Right renal cortex interstitium (tissue), 3 donors: ENCODE measurements at regions not wholly inside any gene's neighbourhood (a gene's known extent, or its start where the extent isn't known, plus 50 kb on each side); places are given as distances from the start of the nearest gene placed in this dataset.

Experiments
- DNase-seq, 3 donors: peaks; one replicate each; pipeline ENCODE4 v3.0.0-alpha.2; 2013; ENCODE audit warnings: low read depth in 3 of 3, low spot score in 2 of 3

DNA sequence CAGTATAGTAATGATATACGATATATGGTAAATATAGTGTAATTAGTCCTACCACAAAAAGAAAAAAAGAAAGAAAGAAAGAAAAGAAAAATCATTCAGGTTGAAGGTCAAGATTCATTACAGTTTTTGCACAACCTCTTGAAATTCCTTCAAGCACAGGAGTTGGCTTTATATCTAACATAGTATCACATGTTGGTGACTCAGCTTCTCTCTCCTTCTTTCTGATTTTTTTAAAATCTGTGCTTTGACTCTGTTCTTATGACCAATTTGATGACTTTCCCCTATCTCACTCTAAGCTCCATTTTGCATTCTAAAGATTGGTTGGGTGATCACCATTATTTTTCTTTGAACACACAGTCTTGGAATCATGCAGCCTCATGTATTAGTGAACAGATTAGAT, 148.2 kb upstream of the COL11A1 start:
- no peak for DNase-seq

DNA sequence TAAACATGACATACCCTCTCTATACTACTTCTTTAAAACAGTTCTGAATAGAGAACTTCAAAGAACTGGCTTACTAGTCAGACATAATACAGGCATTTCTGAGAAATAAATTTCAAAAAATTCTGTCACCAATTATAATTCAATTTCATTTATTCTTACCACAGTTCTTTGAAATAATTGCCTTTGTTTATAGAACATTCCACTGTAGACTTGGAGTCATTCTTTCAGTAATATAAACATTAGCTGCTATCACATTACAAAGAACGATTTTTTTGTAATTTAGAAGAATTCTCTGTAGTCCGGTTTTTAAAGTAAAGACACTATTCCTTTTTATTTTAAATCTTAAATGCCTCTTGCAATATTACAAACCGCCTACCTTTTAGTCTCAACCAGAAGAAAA, 146.4 kb upstream of the COL11A1 start:
- DNase-seq, result no peak

DNA sequence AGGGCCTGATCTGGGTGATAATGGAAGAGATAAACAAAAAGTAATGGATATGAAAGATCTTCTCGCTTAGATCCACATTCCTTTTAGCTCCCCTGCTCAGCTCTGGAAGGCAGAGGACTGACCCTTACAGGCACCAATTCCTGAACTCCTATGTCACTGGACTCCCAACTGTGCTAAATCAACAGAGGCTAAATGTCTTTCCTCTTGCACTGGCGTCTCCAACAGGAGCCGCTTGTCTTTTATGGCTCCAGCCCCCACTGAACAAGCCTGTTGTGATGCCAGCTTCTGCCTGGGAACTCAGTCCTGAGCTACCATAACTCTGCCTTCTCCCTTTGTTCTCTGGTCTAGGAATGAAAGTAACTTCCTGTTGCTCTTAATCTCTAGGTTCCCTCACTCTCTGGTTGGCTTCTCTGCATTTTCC, 142.1 kb upstream of the COL11A1 start:
- DNase-seq, result no peak

DNA sequence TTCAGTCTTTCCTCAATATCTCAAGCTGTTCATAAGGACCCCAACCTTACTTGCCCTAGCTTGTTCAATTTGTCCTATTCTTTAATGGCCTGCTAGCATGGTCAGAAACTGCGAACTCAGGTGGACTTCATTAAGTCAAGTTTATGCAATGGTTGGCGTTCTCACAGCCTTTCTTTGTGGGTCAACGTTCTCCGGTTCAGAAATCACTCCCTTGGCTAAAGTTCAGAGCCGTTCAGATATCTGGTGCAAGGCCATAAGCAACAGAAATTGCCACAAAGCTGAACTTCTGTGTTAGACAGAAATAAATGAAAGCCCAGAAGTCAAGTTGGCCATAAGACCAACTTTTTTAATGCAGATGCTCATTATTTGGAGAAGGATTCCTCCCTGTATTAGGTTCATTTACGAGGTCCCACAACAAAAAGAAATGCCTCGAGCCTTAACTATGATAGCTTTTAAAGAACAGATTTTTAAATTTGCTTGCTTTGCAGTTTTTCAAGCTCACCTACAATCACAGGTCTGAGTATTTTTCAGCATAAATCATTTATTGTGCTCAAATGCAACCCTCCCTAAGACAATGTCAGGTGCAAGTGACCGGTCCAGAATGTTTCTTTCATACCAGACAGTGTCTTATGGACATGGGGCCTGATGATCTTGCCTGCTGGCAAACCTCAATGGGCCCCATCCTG, 140.2 kb upstream of the COL11A1 start:
- DNase-seq, result no peak

DNA sequence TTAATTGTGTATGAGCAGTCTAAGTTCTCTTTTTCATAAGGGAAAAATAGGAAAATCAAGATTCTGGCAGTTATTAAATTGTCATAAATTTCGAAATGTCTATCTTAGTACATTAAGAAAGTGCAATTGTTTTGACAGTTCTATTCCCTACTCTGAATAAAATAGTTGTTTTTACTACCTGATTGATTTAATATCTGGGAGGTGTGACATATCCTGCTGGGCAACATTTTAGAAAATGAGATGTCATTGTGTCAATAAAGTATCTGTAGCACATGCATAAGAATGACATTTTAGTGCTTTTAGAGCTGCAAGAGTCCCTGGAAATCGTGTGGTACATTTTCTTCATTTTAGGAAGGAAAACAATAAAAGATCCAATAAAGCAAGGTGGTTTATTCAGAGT, 139.2 kb upstream of the COL11A1 start:
- DNase-seq, result no peak

DNA sequence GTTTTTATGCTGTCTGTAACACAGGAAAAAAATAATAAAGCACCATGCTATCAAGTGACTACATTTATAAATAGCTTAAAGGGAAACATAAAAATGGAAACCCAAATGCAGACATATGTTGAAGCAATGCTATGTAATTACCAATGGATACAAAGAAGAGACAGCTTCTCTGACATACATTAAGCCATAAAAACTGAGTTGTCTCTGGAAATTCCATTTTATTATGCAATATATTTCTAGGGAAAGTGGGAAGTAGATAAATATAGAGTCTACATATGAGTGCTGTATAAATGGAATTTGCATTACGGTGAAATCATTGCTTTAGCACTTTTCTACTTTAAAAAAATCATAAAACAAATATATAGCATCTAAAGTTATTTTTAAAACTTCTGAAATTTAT, 135.2 kb upstream of the COL11A1 start:
- DNase-seq, result no peak

DNA sequence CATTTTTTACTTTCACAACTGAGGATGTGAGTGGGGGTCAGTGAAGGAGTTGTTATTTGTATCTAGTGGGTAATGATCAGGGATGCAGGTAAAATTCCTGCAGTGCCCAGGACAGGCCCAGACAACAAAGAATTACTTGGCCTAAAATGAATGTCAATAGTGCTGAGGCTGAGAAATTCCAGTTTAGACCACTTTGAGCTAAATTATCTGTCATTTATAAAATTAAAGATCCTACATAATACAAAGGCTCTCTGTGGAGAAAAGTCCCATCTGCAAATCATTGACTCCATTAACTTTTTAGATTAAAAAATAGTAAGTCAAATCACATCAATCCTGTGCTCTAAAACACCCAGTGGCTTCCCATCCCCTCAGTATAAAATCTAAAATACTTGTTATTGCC, 130.7 kb upstream of the COL11A1 start:
- DNase-seq, result no peak

DNA sequence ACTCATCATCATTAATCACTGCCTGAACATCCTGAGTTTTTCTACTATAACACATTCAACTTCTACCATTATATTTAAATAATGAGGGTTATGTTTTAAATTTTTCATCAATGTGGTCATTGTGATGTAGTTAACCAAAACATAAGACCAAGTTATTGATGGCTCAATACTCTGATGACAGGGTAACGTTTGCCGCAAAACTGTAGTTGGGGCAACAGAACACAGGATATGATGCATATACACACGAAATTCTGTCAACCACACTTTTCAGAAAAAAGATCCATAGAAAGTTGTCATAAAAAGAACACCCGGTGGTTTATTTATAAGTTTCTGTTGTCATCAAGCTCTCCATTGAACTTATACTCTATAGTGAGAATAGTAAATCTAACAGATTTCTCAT, 121.7 kb upstream of the COL11A1 start:
- no peak for DNase-seq

DNA sequence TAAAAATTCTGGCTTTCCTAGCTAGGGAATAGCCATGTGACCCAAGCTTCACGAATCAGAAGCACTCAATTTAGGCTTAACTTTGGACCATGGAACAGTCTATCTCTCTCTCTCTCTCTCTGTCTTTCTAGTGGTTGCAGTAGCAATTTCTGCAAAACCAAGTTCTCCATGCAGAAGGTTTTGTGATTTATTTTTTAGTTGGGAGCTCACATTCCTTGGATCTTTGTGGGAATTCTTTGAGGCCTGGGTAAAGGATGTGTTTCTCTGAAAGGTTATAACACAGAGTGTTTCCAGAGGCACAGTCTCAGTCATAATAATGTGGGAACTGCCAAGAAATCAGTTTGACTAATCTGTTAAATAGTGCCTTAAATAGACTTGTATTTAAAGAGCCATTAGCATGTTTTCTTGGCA, 112.3 kb upstream of the COL11A1 start:
- DNase-seq, result no peak

DNA sequence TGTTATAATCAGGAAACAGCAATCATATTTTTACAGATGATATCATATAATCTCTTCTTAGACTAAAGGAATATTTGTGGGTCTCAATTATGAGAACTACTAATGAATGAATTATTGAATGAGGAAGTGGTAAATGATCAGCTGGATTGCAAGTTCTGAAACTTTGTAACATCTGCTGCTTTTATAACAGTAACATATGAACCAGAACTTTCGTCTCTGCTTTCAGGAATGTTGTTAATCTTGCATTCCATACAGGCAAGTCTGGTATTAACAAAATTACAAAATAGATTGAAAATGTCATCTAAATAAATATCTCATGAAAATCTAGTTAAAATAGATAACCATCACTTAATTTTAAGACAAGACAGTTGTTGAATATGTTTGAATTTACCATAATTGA, 110.5 kb upstream of the COL11A1 start:
- DNase-seq, result no peak

DNA sequence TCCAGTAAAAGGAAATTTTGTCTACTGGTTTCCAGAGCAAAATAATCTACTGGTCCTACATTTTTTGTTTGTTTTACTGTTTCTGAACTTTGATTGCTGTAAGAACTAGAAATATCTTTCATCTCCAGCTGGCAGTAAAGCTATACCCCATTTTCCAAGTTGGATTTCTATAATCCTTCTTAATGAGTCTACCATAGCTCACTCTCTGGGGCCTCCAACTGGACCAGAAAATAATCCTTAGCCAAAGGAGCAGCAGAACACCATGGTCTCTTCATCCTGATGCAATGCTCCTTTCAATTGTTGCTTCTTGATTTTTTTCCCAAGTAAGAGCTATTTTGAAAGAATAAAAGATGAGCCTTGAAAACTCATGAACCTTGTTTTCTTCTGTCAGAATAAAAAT, 110.0 kb upstream of the COL11A1 start:
- DNase-seq, result no peak

DNA sequence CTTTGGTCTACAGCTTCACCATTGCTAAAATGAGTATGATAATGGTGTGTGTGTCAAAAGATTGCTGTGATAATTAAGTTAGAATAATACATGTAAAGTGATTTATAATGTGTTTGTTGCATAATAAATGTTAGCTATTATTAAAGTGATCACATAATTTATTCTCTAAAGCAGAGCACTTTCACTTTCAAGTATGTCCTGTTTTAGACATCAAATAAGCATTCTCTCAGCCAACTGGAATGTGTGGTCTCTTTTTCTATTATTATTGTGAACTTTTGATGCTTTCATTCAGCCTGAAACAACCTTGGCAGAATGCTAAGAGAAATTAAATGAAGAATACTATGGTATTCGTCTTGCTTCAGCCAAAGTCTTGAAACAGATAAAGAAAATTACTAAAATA, 102.8 kb upstream of the COL11A1 start:
- no peak for DNase-seq

DNA sequence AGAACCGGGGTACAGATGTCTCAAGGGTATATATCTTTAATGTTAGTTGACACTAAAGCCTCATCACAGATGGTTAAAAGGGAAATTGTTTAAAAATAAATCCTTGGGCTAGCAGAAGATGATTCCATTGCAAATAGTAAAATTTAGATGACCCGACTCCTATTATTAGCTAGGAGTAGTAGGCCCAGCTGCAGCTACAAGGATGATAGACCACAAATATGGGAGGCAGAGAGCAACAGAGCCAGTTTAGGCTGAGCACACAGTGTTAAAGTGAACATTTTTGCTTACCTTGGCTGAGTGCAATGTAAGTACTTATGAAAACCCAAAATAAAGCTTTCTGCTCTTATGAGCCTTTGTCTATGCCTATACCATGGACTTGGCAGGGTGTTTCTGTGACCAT, 100.5 kb upstream of the COL11A1 start:
- DNase-seq, result no peak

DNA sequence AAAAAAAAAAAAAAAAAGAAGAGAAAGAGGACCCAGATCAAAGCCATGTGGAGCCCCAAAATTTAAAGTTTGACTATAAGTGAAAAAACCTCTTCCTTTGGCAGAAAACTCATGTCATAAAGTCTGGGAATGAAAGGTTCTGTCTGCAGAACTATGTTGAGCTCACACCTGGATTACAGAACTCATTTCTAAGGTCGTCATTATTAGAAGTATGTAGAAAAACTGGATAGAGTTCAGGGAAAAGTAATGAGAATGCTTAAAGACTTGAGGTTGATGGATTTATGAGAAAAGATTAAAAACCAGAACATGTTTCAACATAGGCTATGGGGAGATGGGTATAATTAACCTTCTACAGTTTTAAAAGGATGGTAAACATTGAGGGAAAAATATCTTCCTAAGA, 90.7 kb upstream of the COL11A1 start:
- DNase-seq, result no peak

DNA sequence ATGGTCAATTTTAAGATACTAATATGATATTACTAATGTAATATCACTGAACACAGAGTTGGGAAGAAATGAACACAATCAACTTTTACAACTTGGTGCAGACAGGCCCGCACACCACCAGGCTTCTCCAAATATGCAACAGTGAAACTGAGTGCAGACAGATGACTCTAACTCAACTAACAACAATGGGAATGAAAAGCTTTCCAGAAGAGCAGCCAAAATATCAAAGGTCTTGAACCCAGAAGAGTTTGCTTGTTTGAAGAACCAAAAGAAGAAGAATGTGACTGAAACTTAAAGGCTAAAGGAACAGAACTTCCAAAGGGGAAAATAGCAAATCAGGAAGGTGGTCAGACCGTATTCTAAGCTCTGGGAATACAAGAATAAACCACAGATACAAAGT, 89.8 kb upstream of the COL11A1 start:
- DNase-seq, result no peak

DNA sequence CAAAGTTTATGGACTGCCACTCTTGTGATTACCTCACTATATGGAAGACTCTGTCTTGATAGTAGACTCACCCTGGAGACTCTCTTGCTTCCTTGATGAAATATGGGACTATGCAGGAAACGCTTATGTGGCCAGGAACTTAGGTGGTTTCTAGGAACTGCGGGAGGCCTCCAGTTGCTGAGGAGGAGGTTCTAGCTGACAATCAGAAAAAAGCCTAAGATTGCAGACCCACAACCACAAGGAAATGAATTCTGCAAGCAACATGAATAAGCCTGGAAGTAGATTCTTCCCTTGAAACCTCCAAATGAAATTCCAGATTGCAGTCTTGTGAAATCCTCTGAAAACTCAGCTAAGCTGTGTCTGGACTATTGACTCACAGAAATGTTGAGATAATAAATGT, 88.9 kb upstream of the COL11A1 start:
- no peak for DNase-seq

DNA sequence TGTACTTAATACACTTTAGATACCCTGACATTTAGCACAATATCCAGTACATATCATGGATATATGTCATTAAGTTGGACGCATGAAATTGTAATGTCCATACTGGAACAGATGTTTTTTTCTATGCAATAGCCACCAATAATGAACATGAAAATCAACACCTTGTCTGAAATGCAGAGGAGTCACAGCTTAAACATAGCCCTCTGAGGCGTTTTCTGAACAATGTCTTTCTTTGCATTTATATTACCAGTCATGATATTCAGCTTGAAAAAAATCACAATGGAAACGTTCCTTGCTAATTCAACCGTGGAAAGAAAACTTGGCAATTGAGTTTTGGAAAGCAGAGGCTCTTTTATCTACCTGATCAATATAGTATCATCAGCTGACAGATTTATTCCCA, 86.7 kb upstream of the COL11A1 start:
- DNase-seq, result no peak

DNA sequence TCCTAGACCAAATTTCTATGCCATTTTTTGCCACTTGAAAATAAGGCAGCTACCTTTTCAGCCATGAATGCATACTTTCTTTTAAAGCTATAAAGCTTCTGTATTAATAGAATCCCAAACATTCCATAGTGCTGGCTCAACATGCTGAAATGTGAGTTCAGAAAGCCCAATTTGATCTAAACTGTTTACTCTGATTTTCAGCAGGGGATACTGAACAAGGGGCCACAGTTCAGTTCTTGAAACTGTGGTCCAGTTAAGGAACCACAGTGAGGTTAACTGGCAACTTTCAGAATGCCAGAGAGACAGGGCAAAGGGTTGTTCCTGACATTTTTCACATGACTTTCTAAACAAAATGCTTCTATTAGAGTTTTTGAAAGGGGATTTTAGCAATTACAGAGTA, 85.7 kb upstream of the COL11A1 start:
- no peak for DNase-seq

DNA sequence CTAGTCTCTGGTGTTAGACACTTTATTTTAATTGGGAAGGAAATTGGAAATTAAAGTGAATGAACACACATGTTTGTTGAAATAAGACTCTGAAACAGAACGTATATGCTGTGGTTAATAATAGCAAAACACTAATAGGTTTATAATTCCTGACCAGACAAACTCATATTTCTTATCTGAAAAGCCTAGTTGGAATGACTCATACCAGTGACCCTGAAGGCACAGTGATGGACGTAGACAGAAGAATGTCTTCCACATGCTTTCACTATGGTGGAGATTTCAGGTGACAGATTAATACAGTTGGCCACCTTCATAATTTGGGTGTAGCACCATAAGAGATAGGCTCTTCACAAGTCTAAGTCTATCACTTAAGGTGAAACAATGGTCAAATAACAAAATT, 83.0 kb upstream of the COL11A1 start:
- DNase-seq, result peak in 1 of 3 donors; percentile 2

DNA sequence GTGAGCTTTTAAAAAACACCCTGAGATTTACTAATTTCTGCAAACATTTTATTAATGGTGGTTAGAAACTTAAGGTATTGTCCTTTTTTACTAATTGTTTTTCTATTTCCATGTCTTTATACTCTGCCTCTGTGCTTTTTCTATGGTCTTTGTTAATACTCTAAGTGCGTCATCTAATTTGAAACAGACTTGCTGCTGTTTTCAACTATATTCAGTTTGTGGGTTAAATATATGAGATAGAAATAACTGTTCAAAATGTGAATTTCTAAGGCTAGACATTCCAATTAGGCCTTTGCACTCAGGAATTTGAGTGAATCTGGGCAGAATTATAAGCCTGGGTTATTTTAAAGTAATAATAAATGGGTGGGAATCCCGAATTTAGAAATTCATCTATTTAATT, 82.4 kb upstream of the COL11A1 start:
- no peak for DNase-seq

DNA sequence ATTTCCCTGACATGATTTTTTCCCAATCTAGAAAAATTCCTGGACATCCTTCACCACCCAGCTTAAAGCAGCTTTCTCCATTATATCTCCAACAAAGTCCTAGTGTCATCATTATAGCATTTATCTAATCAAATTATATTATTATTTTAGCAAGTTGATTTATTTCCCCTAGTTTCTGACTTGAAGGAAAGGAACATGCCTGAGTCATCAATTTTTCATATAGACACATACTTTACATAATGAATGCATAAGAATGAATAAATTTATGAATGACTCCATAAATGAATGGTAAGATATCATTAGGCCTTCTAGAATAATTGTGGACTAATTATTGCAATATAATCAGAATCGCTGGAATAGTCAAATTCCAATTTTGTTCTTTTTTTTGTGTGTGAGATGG, 79.4 kb upstream of the COL11A1 start:
- DNase-seq, result no peak

DNA sequence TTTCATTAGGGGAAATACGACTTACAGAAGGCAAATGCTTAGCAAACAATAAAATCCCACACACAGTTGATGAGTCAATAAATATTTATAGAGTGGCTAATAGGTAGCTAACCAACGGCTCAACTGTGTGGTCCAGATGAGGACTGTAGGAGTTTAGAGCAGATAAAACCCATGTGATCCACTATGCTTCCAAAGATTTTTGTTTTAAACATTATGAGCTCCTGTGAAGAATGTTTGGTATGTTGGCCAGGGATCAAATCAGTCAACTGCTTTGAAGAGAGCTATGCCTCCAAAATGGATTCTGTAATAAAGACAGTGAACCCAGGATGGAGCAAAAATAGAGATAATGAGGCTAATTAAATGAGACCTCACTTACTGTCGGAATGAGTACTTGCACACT, 72.3 kb upstream of the COL11A1 start:
- DNase-seq, result no peak

DNA sequence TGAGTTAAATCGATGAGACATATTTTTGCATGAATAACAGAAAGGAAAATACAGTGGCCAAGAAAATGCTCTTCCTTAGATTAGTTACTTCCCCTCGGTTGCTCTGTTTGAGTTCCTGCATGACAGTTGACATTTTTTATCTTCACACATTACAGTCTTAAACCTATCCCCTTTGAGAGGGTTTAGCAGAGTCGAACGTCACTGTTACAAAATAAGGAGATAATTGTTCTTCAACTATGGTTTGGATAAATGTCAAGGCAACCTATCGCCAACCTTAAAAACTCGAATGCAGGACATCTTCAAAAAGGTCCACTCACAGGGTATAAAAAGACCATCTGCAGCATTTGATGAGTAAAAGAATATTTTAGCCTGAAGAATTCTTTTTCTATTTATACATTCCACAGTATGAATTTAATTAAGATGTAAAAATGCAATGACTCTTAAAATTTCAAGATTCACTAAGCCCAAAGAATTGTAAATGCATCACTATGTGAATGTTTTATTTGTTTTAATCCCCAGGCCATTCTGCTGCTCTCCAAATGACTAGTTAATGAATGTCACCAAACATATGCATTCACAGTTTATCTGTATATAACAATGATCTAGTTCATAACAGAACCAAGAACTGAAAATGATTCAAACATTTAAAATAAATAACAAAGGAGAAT, 68.9 kb upstream of the COL11A1 start:
- DNase-seq, result no peak
